ENCODE measurements at regions not wholly inside any gene's neighbourhood (a gene's known extent, or its start where the extent isn't known, plus 50 kb on each side); places are given as distances from the start of the nearest gene placed in this dataset.

GRCh38 chr1:148355976-148356375 lies 127.1 kb downstream of the PPIAL4G start:
- no peaks in the 10 kb centered on the region for H3K9me3 ChIP-seq
- TF ChIP-seq CTCF (IDR thresholded peaks at IDR 0.05), result no peak
- no peaks in the 10 kb centered on the region for H3K4me1 ChIP-seq (ENCODE audit: low read depth)
- intact Hi-C loops (cut with DNase I, micrococcal nuclease), result no loop called here
- no peaks in the 10 kb centered on the region for H3K36me3 ChIP-seq (ENCODE audit: low read depth)
- ATAC-seq (peak; percentile 38), DNase-seq (no peak)
- no peak overlapping the region for H3K4me3 ChIP-seq

- Histone ChIP-seq H3K9me3 (no peaks in the 10 kb centered on the region), H3K36me3 (ENCODE audit: low read depth) (no peaks in the 10 kb centered on the region), H3K4me3 (no peak overlapping the region), H3K4me1 (ENCODE audit: low read depth) (no peaks in the 10 kb centered on the region)
- intact Hi-C loops (cut with DNase I, micrococcal nuclease), result no loop called here
- TF ChIP-seq CTCF (IDR thresholded peaks at IDR 0.05), result no peak
- ATAC-seq (no peak), DNase-seq (no peak)
Observed at GRCh38 chr1:148354913-148355308, 128.2 kb downstream of the PPIAL4G start.

- no peaks in the 10 kb centered on the region for H3K9me3 ChIP-seq
- no peak overlapping the region for H3K4me3 ChIP-seq
- intact Hi-C loops (cut with DNase I, micrococcal nuclease), result no loop called here
- no peaks in the 10 kb centered on the region for H3K4me1 ChIP-seq (ENCODE audit: low read depth)
- DNase-seq (no peak), ATAC-seq (no peak)
- H3K36me3 ChIP-seq (ENCODE audit: low read depth), result no peaks in the 10 kb centered on the region
- no peak for TF ChIP-seq CTCF (IDR thresholded peaks at IDR 0.05)
Observed at GRCh38 chr1:148354284-148354912, 128.7 kb downstream of the PPIAL4G start.

GRCh38 chr1:148353461-148354283 lies 129.4 kb downstream of the PPIAL4G start:
- no peaks in the 10 kb centered on the region for H3K9me3 ChIP-seq
- ATAC-seq (no peak), DNase-seq (no peak)
- TF ChIP-seq CTCF (IDR thresholded peaks at IDR 0.05), result no peak
- intact Hi-C loops (cut with DNase I, micrococcal nuclease), result no loop called here
- H3K4me1 ChIP-seq (ENCODE audit: low read depth), result no peaks in the 10 kb centered on the region
- no peaks in the 10 kb centered on the region for H3K36me3 ChIP-seq (ENCODE audit: low read depth)
- H3K4me3 ChIP-seq, result no peak overlapping the region

GRCh38 chr1:148352470-148353053 lies 130.5 kb downstream of the PPIAL4G start:
- DNase-seq (no peak), ATAC-seq (no peak)
- Histone ChIP-seq H3K4me3 (no peak overlapping the region), H3K4me1 (ENCODE audit: low read depth) (no peaks in the 10 kb centered on the region), H3K9me3 (no peaks in the 10 kb centered on the region), H3K36me3 (ENCODE audit: low read depth) (no peaks in the 10 kb centered on the region)
- intact Hi-C loops (cut with DNase I, micrococcal nuclease), result no loop called here
- TF ChIP-seq CTCF (IDR thresholded peaks at IDR 0.05), result no peak
